ENCODE measurements at regions not wholly inside any gene's neighbourhood (a gene's known extent, or its start where the extent isn't known, plus 50 kb on each side); places are given as distances from the start of the nearest gene placed in this dataset.

GRCh38 chr5:138647261-138647788, 72.1 kb upstream of the HSPA9 start:
- no peak overlapping the region for H3K4me3 Mint-ChIP-seq
- ATAC-seq = no peak
- Histone ChIP-seq H3K27me3 (ENCODE audit: control insufficient read depth in 2 of 2, insufficient read depth in 2 of 2, low read length in 2 of 2) (peaks cover 6 to 40% of the 10 kb centered on the region in 2 donors), H3K27ac (ENCODE audit: low read depth, low read length) (no peak overlapping the region), H3K36me3 (ENCODE audit: control insufficient read depth in 2 of 3, insufficient read depth in 3 of 3, low read length in 3 of 3) (no peaks in the 10 kb centered on the region), H3K4me1 (ENCODE audit: control insufficient read depth in 2 of 2, insufficient read depth in 2 of 2, low read length in 2 of 2) (no peaks in the 10 kb centered on the region), H3K9me3 (ENCODE audit: control insufficient read depth in 2 of 3, low read length in 3 of 3) (no peaks in the 10 kb centered on the region), H3K4me3 (ENCODE audit: low read length) (no peak overlapping the region)
- H3K27ac Mint-ChIP-seq = no peak overlapping the region
- H3K4me1 Mint-ChIP-seq = peaks cover 0 to 10% (median 0%) of the 10 kb centered on the region in 7 donors
- DNase-seq = no peak
- no peaks in the 10 kb centered on the region for H3K36me3 Mint-ChIP-seq
- H3K27me3 Mint-ChIP-seq = peaks cover 70 to 91% (median 83%) of the 10 kb centered on the region in 5 donors
- H3K9me3 Mint-ChIP-seq = peaks cover 0 to 2% (median 0%) of the 10 kb centered on the region in 11 donors
- ChIA-PET CTCF (no interaction called here), POLR2A (no interaction called here)
- intact Hi-C loops (cut with micrococcal nuclease) = loop anchor here in 1 of 2 donors (10.0 kb wide), 1 partner anchor 547 kb away; the partner anchor contains the start of gene SIL1

DNA sequence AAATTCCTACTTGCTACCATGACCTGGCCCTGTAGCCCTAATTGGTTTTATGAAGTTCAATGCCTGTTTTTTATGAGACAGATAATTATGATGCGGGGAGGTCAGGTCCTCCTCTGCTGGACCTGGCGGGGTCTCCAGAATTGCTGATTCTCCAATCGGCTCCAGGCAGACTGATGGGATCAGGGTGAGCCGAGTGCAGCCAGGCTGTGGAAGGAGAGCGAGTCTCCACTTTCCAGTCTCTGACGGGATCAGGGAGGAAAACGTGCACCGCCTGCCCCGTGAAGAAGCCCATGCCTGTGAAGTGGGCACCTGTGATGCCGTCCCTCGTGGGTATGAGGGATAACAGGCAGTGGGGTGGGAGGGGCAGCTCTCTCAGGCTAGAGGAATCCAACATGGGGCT, 71.5 kb upstream of the HSPA9 start:
- ATAC-seq (no peak), DNase-seq (no peak)
- CTCF ChIA-PET = no interaction called here
- peaks cover 0 to 12% (median 0%) of the 10 kb centered on the region in 7 donors for H3K4me1 Mint-ChIP-seq
- peaks cover 70 to 93% (median 84%) of the 10 kb centered on the region in 5 donors for H3K27me3 Mint-ChIP-seq
- no peak overlapping the region for H3K4me3 ChIP-seq (ENCODE audit: low read length)
- POLR2A ChIA-PET = no interaction called here
- intact Hi-C loops (cut with micrococcal nuclease) = loop anchor here in 1 of 2 donors (10.0 kb wide), 1 partner anchor 548 kb away; the partner anchor contains the start of gene SIL1
- peaks cover 6 to 38% of the 10 kb centered on the region in 2 donors for H3K27me3 ChIP-seq (ENCODE audit: control insufficient read depth in 2 of 2, insufficient read depth in 2 of 2, low read length in 2 of 2)
- no peak overlapping the region for H3K27ac ChIP-seq (ENCODE audit: low read depth, low read length)
- H3K36me3 ChIP-seq (ENCODE audit: control insufficient read depth in 2 of 3, insufficient read depth in 3 of 3, low read length in 3 of 3) = no peaks in the 10 kb centered on the region
- H3K36me3 Mint-ChIP-seq = no peaks in the 10 kb centered on the region
- no peak overlapping the region for H3K27ac Mint-ChIP-seq
- H3K4me1 ChIP-seq (ENCODE audit: control insufficient read depth in 2 of 2, insufficient read depth in 2 of 2, low read length in 2 of 2) = no peaks in the 10 kb centered on the region
- H3K9me3 Mint-ChIP-seq = peaks cover 0 to 2% (median 0%) of the 10 kb centered on the region in 11 donors
- no peaks in the 10 kb centered on the region for H3K9me3 ChIP-seq (ENCODE audit: control insufficient read depth in 2 of 3, low read length in 3 of 3)
- H3K4me3 Mint-ChIP-seq = no peak overlapping the region

GRCh38 chr5:138645778-138646575, 70.8 kb upstream of the HSPA9 start:
- H3K9me3 ChIP-seq (ENCODE audit: control insufficient read depth in 2 of 3, low read length in 3 of 3) = no peaks in the 10 kb centered on the region
- H3K4me1 ChIP-seq (ENCODE audit: control insufficient read depth in 2 of 2, insufficient read depth in 2 of 2, low read length in 2 of 2) = no peaks in the 10 kb centered on the region
- CTCF ChIA-PET = no interaction called here
- H3K4me3 ChIP-seq (ENCODE audit: low read length) = no peak overlapping the region
- peaks cover 70 to 91% (median 87%) of the 10 kb centered on the region in 5 donors for H3K27me3 Mint-ChIP-seq
- H3K4me1 Mint-ChIP-seq = peaks cover 0 to 10% (median 0%) of the 10 kb centered on the region in 7 donors
- ATAC-seq (no peak), DNase-seq (no peak)
- peaks cover 6 to 38% of the 10 kb centered on the region in 2 donors for H3K27me3 ChIP-seq (ENCODE audit: control insufficient read depth in 2 of 2, insufficient read depth in 2 of 2, low read length in 2 of 2)
- intact Hi-C loops (cut with micrococcal nuclease) = loop anchor here in 1 of 2 donors (10.0 kb wide), 1 partner anchor 549 kb away; the partner anchor contains the start of gene SIL1
- no peak overlapping the region for H3K27ac Mint-ChIP-seq
- POLR2A ChIA-PET = no interaction called here
- no peaks in the 10 kb centered on the region for H3K36me3 Mint-ChIP-seq
- H3K27ac ChIP-seq (ENCODE audit: low read depth, low read length) = no peak overlapping the region
- H3K36me3 ChIP-seq (ENCODE audit: control insufficient read depth in 2 of 3, insufficient read depth in 3 of 3, low read length in 3 of 3) = no peaks in the 10 kb centered on the region
- peaks cover 0 to 2% (median 0%) of the 10 kb centered on the region in 11 donors for H3K9me3 Mint-ChIP-seq
- no peak overlapping the region for H3K4me3 Mint-ChIP-seq

GRCh38 chr5:138643040-138643791, 68.0 kb upstream of the HSPA9 start:
- Histone ChIP-seq H3K36me3 (ENCODE audit: control insufficient read depth in 2 of 3, insufficient read depth in 3 of 3, low read length in 3 of 3) (no peaks in the 10 kb centered on the region), H3K4me3 (ENCODE audit: low read length) (no peak overlapping the region), H3K27ac (ENCODE audit: low read depth, low read length) (no peak overlapping the region), H3K27me3 (ENCODE audit: control insufficient read depth in 2 of 2, insufficient read depth in 2 of 2, low read length in 2 of 2) (peaks cover 6 to 20% of the 10 kb centered on the region in 2 donors), H3K9me3 (ENCODE audit: control insufficient read depth in 2 of 3, low read length in 3 of 3) (no peaks in the 10 kb centered on the region), H3K4me1 (ENCODE audit: control insufficient read depth in 2 of 2, insufficient read depth in 2 of 2, low read length in 2 of 2) (no peaks in the 10 kb centered on the region)
- Mint-ChIP-seq H3K9me3 (peaks cover 0 to 3% (median 0%) of the 10 kb centered on the region in 11 donors), H3K4me3 (no peak overlapping the region), H3K27ac (no peak overlapping the region), H3K4me1 (peaks cover 0 to 3% (median 0%) of the 10 kb centered on the region in 7 donors), H3K27me3 (peaks cover 69 to 90% (median 89%) of the 10 kb centered on the region in 5 donors), H3K36me3 (no peaks in the 10 kb centered on the region)
- intact Hi-C loops (cut with micrococcal nuclease) = loop anchor here (2.0 to 10.0 kb wide), 2 partner anchors 552 to 620 kb away; partner anchors contain the start of gene SIL1 (in 1 of the 2)
- ATAC-seq (no peak), DNase-seq (no peak)
- POLR2A ChIA-PET = no interaction called here
- CTCF ChIA-PET = no interaction called here

DNA sequence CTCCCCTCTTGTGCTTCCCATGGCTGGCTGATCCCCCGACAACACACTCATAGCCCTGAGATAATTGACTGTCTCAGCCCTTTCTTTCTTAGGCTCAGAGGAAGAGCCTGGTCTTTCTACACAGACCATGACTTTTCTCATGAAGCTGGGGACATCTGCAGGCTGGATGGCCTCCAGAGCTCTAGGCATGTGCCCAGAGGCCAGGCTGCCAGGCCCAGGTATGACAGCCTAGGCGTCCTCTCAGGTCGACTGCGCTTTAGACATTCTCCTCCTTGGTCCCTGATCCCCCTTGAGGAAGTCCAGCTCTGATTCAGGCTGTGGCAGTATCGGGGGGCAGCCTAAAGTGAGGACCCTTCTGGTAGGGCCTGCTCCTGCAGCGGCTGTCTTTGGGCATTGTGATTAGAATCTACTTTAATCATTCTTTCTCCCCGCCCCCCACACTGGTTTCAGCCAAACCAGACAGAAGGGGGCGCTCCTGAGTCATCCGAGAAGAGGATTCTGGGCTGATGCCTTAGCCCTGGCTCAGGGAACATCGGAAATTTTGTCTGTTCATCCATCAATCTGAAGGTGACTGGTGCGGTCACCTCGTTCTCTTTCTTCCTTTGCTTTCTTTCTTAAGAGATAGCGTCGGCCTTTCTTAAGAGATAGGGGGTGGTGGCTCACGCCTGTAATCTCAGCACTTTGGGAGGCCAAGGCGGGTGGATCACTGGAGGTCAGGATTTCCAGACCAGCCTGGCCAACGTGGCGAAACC, 66.5 kb upstream of the HSPA9 start:
- Mint-ChIP-seq H3K9me3 (peaks cover 0 to 3% (median 0%) of the 10 kb centered on the region in 11 donors), H3K36me3 (no peaks in the 10 kb centered on the region), H3K27me3 (peaks cover 64 to 89% (median 89%) of the 10 kb centered on the region in 5 donors), H3K4me1 (peaks cover 0 to 3% (median 0%) of the 10 kb centered on the region in 7 donors), H3K4me3 (no peak overlapping the region), H3K27ac (no peak overlapping the region)
- peaks cover 6 to 14% of the 10 kb centered on the region in 2 donors for H3K27me3 ChIP-seq (ENCODE audit: control insufficient read depth in 2 of 2, insufficient read depth in 2 of 2, low read length in 2 of 2)
- no peak overlapping the region for H3K27ac ChIP-seq (ENCODE audit: low read depth, low read length)
- H3K36me3 ChIP-seq (ENCODE audit: control insufficient read depth in 2 of 3, insufficient read depth in 3 of 3, low read length in 3 of 3) = no peaks in the 10 kb centered on the region
- intact Hi-C loops (cut with micrococcal nuclease) = loop anchor here (1.0 to 10.0 kb wide), 3 partner anchors 553 to 621 kb away; partner anchors contain the start of gene SIL1 (in 1 of the 2)
- DNase-seq = peak; percentile 16 to 78 (median 47)
- ATAC-seq = peak; percentile 82
- H3K9me3 ChIP-seq (ENCODE audit: control insufficient read depth in 2 of 3, low read length in 3 of 3) = no peaks in the 10 kb centered on the region
- ChIA-PET CTCF (interaction anchor here (0.6 kb wide), 2 partner anchors 587 to 726 kb away, joined by 3 to 4 read pairs; no protein-coding TSS in a partner anchor), POLR2A (no interaction called here)
- H3K4me3 ChIP-seq (ENCODE audit: low read length) = no peak overlapping the region
- H3K4me1 ChIP-seq (ENCODE audit: control insufficient read depth in 2 of 2, insufficient read depth in 2 of 2, low read length in 2 of 2) = no peaks in the 10 kb centered on the region
